Liver (tissue), 8 donors: ENCODE measurements at regions not wholly inside any gene's neighbourhood (a gene's known extent, or its start where the extent isn't known, plus 50 kb on each side); places are given as distances from the start of the nearest gene placed in this dataset.

ENCODE experiments used
- DNase-seq: peaks from one replicate; pipeline ENCODE4 v3.0.0-alpha.2; 2017; ENCODE audit warnings: low spot score
- H3K27ac ChIP-seq, 2 donors: one replicate each; pipeline ENCODE4 v1.7.0; 2013; ENCODE audit warnings: inconsistent platforms in 2 of 2, low read length in 2 of 2, control low read depth in 1 of 2, low read depth in 1 of 2, mild to moderate bottlenecking in 1 of 2
- H3K27me3 ChIP-seq, 4 donors: one replicate each; pipeline versions ENCODE4 v1.6.1 to v1.7.0; 2013; ENCODE audit warnings: low read length in 3 of 4, inconsistent platforms in 1 of 4, mild to moderate bottlenecking in 1 of 4, moderate library complexity in 1 of 4; ENCODE audit not compliant: control insufficient read depth in 4 of 4, insufficient read depth in 4 of 4
- H3K36me3 ChIP-seq, 4 donors: one replicate each; pipeline versions ENCODE4 v1.6.1 to v1.7.0; 2013; ENCODE audit warnings: low read length in 3 of 4, mild to moderate bottlenecking in 3 of 4, low read depth in 1 of 4, moderate library complexity in 1 of 4; ENCODE audit not compliant: control insufficient read depth in 4 of 4, insufficient read depth in 3 of 4
- H3K4me1 ChIP-seq, 4 donors: one replicate each; pipeline versions ENCODE4 v1.6.1 to v1.7.0; 2013; ENCODE audit warnings: low read length in 3 of 4, mild to moderate bottlenecking in 3 of 4, moderate library complexity in 1 of 4; ENCODE audit not compliant: control insufficient read depth in 4 of 4, insufficient read depth in 4 of 4
- H3K4me3 ChIP-seq, 3 donors: one replicate each; pipeline versions ENCODE4 v1.6.1 to v1.7.0; 2013; ENCODE audit warnings: low read length in 3 of 3, control low read depth in 1 of 3, low read depth in 1 of 3, mild to moderate bottlenecking in 1 of 3
- H3K9ac ChIP-seq, 2 donors: one replicate each; pipeline ENCODE4 v1.7.0; 2013; ENCODE audit warnings: low read length in 2 of 2, mild to moderate bottlenecking in 2 of 2, moderate library complexity in 2 of 2, control low read depth in 1 of 2, low read depth in 1 of 2
- H3K9me3 ChIP-seq, 4 donors: one replicate each; pipeline versions ENCODE4 v1.6.1 to v1.7.0; 2013; ENCODE audit warnings: low read length in 3 of 4; ENCODE audit not compliant: control insufficient read depth in 4 of 4
- EGR1 ChIP-seq, 2 donors: IDR thresholded peaks; 2 replicates each; pipeline ENCODE4 v1.6.1; 2016 to 2018; ENCODE audit warnings: antibody characterized with exemption in 2 of 2, low read depth in 2 of 2
- FOXA1 ChIP-seq: IDR thresholded peaks from 2 replicates; pipeline ENCODE4 v1.6.1; 2016; ENCODE audit warnings: antibody characterized with exemption
- FOXA2 ChIP-seq: IDR thresholded peaks from 2 replicates; pipeline ENCODE4 v1.6.1; 2016; ENCODE audit warnings: antibody characterized with exemption
- HNF4A ChIP-seq, 2 donors: conservative IDR thresholded peaks; 2 replicates each; pipeline ENCODE4 v1.6.1; 2016; ENCODE audit warnings: antibody characterized with exemption in 2 of 2, mild to moderate bottlenecking in 2 of 2
- HNF4G ChIP-seq: IDR thresholded peaks from 2 replicates; pipeline ENCODE4 v1.6.1; 2016; ENCODE audit warnings: antibody characterized with exemption
- JUND ChIP-seq, 2 donors: IDR thresholded peaks; 2 replicates each; pipeline ENCODE4 v1.6.1; 2016; ENCODE audit warnings: antibody characterized with exemption in 2 of 2
- RAD21 ChIP-seq, 2 donors: IDR thresholded peaks; 2 replicates each; pipeline ENCODE4 v1.6.1; 2016; ENCODE audit warnings: antibody characterized with exemption in 2 of 2, mild to moderate bottlenecking in 2 of 2
- RXRA ChIP-seq, 2 donors: IDR thresholded peaks; 2 replicates each; pipeline ENCODE4 v1.6.1; 2017 to 2018; ENCODE audit warnings: antibody characterized with exemption in 2 of 2, mild to moderate bottlenecking in 1 of 2
- SP1 ChIP-seq: IDR thresholded peaks from 2 replicates; pipeline ENCODE4 v1.6.1; 2018; ENCODE audit warnings: antibody characterized with exemption, mild to moderate bottlenecking
- TAF1 ChIP-seq: conservative IDR thresholded peaks from 2 replicates; pipeline ENCODE4 v1.6.1; 2016; ENCODE audit warnings: antibody characterized with exemption, mild to moderate bottlenecking
- YY1 ChIP-seq: IDR thresholded peaks from 2 replicates; pipeline ENCODE4 v1.6.1; 2016; ENCODE audit warnings: antibody characterized with exemption, mild to moderate bottlenecking
- WGBS: extraction: QIAGEN DNeasy Blood & Tissue Kit; methylation state at CpG from one replicate; pipeline ENCODE4 v1.1.7; 2013; 5-methylcytosine and 5-hydroxymethylcytosine counted together
- TF ChIP-seq, protein P1 (sequence below): IDR thresholded peaks from 2 replicates; pipeline ENCODE4 v1.6.1; 2016; ENCODE audit warnings: antibody characterized with exemption, mild to moderate bottlenecking
- TF ChIP-seq, protein P2 (sequence below): IDR thresholded peaks from 2 replicates; pipeline ENCODE4 v1.6.1; 2016; ENCODE audit warnings: antibody characterized with exemption
- TF ChIP-seq, protein P3 (sequence below): fragments of 150-350 bp; IDR thresholded peaks from 2 replicates; pipeline ENCODE4 v1.5.1; 2017; ENCODE audit warnings: improper control_type of control experiment, low read depth, low read length; ENCODE audit not compliant: missing input control
- TF ChIP-seq, protein P4 (sequence below): IDR thresholded peaks from 2 replicates; pipeline ENCODE4 v1.6.1; 2016; ENCODE audit warnings: antibody characterized with exemption
- donor health status: healthy.
- donor health status: healthy.
- donor health status: healthy.
- donor health status: healthy.
- donor health status: healthy.

DNA sequence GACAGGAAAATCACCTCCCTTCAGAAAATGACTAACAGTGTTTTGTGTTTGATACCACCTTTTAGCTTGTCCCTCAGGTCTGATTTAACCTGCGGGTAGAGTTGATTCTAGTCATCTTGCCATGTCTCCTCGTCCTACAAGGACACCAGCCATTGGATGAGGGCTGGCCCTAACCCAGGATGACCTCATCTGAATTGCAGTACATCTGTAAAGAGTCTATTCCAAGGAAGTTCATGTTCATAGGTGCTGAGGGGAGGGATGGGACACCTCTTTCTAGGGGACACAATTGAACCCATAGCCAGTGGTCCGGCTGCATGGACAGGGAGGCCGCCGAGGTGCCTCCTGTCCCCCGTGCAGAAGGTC, 52.0 kb upstream of the DACT2 start:
- Histone ChIP-seq H3K36me3 (no peaks in the 10 kb centered on the region), H3K4me3 (no peak overlapping the region), H3K9me3 (no peaks in the 10 kb centered on the region), H3K9ac (no peak overlapping the region), H3K4me1 (no peaks in the 10 kb centered on the region), H3K27ac (no peak overlapping the region), H3K27me3 (peaks cover 0 to 8% (median 0%) of the 10 kb centered on the region in 4 donors)
- 91% methylated on average over 6 of the region's 6 CpGs for WGBS
- no peak for TF ChIP-seq TAF1
- TF ChIP-seq, protein P1, sequence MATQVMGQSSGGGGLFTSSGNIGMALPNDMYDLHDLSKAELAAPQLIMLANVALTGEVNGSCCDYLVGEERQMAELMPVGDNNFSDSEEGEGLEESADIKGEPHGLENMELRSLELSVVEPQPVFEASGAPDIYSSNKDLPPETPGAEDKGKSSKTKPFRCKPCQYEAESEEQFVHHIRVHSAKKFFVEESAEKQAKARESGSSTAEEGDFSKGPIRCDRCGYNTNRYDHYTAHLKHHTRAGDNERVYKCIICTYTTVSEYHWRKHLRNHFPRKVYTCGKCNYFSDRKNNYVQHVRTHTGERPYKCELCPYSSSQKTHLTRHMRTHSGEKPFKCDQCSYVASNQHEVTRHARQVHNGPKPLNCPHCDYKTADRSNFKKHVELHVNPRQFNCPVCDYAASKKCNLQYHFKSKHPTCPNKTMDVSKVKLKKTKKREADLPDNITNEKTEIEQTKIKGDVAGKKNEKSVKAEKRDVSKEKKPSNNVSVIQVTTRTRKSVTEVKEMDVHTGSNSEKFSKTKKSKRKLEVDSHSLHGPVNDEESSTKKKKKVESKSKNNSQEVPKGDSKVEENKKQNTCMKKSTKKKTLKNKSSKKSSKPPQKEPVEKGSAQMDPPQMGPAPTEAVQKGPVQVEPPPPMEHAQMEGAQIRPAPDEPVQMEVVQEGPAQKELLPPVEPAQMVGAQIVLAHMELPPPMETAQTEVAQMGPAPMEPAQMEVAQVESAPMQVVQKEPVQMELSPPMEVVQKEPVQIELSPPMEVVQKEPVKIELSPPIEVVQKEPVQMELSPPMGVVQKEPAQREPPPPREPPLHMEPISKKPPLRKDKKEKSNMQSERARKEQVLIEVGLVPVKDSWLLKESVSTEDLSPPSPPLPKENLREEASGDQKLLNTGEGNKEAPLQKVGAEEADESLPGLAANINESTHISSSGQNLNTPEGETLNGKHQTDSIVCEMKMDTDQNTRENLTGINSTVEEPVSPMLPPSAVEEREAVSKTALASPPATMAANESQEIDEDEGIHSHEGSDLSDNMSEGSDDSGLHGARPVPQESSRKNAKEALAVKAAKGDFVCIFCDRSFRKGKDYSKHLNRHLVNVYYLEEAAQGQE = no peak
- no peak for TF ChIP-seq EGR1 (IDR thresholded peaks at IDR 0.05; ENCODE audit: low read depth in 2 of 2)
- no peak for TF ChIP-seq FOXA2
- no peak for TF ChIP-seq JUND (IDR thresholded peaks at IDR 0.05)
- TF ChIP-seq YY1 = no peak
- TF ChIP-seq FOXA1 = no peak
- TF ChIP-seq, protein P2, sequence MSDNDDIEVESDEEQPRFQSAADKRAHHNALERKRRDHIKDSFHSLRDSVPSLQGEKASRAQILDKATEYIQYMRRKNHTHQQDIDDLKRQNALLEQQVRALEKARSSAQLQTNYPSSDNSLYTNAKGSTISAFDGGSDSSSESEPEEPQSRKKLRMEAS = no peak
- TF ChIP-seq RAD21 (IDR thresholded peaks at IDR 0.05) = no peak
- no peak for TF ChIP-seq SP1
- TF ChIP-seq RXRA (IDR thresholded peaks at IDR 0.05) = no peak
- TF ChIP-seq, protein P3, sequence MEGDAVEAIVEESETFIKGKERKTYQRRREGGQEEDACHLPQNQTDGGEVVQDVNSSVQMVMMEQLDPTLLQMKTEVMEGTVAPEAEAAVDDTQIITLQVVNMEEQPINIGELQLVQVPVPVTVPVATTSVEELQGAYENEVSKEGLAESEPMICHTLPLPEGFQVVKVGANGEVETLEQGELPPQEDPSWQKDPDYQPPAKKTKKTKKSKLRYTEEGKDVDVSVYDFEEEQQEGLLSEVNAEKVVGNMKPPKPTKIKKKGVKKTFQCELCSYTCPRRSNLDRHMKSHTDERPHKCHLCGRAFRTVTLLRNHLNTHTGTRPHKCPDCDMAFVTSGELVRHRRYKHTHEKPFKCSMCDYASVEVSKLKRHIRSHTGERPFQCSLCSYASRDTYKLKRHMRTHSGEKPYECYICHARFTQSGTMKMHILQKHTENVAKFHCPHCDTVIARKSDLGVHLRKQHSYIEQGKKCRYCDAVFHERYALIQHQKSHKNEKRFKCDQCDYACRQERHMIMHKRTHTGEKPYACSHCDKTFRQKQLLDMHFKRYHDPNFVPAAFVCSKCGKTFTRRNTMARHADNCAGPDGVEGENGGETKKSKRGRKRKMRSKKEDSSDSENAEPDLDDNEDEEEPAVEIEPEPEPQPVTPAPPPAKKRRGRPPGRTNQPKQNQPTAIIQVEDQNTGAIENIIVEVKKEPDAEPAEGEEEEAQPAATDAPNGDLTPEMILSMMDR = no peak
- TF ChIP-seq, protein P4, sequence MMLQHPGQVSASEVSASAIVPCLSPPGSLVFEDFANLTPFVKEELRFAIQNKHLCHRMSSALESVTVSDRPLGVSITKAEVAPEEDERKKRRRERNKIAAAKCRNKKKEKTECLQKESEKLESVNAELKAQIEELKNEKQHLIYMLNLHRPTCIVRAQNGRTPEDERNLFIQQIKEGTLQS = no peak
- no peak for TF ChIP-seq HNF4G
- no peak for TF ChIP-seq HNF4A (conservative IDR thresholded peaks at IDR 0.05)
- DNase-seq = no peak

DNA sequence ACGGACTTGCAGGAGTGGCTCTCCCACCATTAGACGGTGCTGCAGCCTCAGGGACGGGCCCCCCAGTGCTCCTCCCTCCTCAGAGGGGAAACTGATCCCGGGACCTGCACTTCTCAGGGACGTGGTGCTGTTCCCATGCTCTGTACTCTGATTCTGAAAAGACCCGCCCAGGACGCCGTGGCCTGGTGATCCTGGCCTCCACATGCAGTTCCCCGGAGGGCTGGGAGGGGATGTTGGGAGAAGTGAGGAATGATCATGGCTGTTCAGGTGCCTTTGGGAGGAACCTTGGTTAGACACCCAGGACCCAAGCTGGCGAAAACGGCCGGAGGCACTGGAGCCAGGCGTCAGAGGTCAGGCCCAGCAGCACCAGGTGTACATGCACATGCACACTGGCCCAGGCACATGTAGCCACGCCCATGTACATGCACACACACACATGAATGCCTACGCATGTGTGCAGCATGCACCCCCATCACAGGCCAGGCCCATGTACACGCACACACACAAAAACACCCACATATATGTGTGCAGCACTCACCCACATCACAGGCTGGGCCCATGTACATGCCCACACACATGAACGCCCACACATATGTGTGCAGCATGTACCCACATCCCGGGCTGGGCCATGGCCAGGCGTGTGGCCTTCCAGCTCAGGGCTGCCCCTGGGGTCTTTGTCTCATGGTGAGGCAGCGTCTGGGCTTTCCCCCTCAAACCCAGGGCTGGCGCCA, 52.6 kb upstream of the DACT2 start:
- Histone ChIP-seq H3K27ac (no peak overlapping the region), H3K9me3 (no peaks in the 10 kb centered on the region), H3K36me3 (no peaks in the 10 kb centered on the region), H3K4me3 (no peak overlapping the region), H3K27me3 (peaks cover 0 to 8% (median 0%) of the 10 kb centered on the region in 4 donors), H3K9ac (no peak overlapping the region), H3K4me1 (no peaks in the 10 kb centered on the region)
- no peak for DNase-seq
- 89% methylated on average over 21 of the region's 21 CpGs for WGBS
- no peak for TF ChIP-seq SP1
- no peak for TF ChIP-seq TAF1
